Gastrocnemius medialis (tissue), 4 donors: ENCODE measurements at regions not wholly inside any gene's neighbourhood (a gene's known extent, or its start where the extent isn't known, plus 50 kb on each side); places are given as distances from the start of the nearest gene placed in this dataset.

Experiments
- ATAC-seq, 2 donors: fragments of 150-250 bp; one replicate each; pipeline ENCODE4 v1.9.1; 2016
- DNase-seq, 2 donors: peaks; one replicate each; pipeline ENCODE4 v3.0.0-alpha.2; 2019
- H3K27ac ChIP-seq, 4 donors: fragments of 200-600 bp; sonication (generic); 1 replicate in 1 of 4; 2 replicates in 3 of 4; pipeline ENCODE4 v1.5.1; 2016 to 2018; ENCODE audit warnings: mild to moderate bottlenecking in 2 of 4, moderate library complexity in 1 of 4
- H3K27me3 ChIP-seq, 3 donors: fragments of 200-600 bp; sonication (generic) in 2 of 3; 1 replicate in 1 of 3; 2 replicates in 2 of 3; pipeline versions ENCODE4 v1.5.1 to v1.6.0; 2016 to 2019; ENCODE audit warnings: mild to moderate bottlenecking in 1 of 3, moderate library complexity in 1 of 3
- H3K36me3 ChIP-seq, 2 donors: fragments of 200-600 bp; sonication (generic) in 1 of 2; one replicate each; pipeline ENCODE4 v1.5.1; 2017 to 2018
- H3K4me1 ChIP-seq, 2 donors: fragments of 200-600 bp; sonication (generic) in 1 of 2; one replicate each; pipeline ENCODE4 v1.5.1; 2016 to 2017; ENCODE audit warnings: mild to moderate bottlenecking in 2 of 2
- H3K4me3 ChIP-seq, 4 donors: fragments of 200-600 bp; sonication (generic) in 3 of 4; 1 replicate in 1 of 4; 2 replicates in 3 of 4; pipeline ENCODE4 v1.5.1; 2016 to 2019; ENCODE audit warnings: mild to moderate bottlenecking in 2 of 4
- H3K9me3 ChIP-seq, 3 donors: fragments of 200-600 bp; sonication (generic) in 2 of 3; 1 replicate in 1 of 3; 2 replicates in 2 of 3; pipeline ENCODE4 v1.5.1; 2016 to 2019
- CTCF ChIP-seq, 5 experiments: fragments of 450-650 bp in 3 of 5; fragments of 200-600 bp in 2 of 5; sonication (generic) in 2 of 5; IDR thresholded peaks in 4 of 5; conservative IDR thresholded peaks in 1 of 5; 1 replicate in 4 of 5; 2 replicates in 1 of 5; pipeline ENCODE4 v1.5.1; 2016 to 2019; ENCODE audit warnings: antibody characterized with exemption in 5 of 5, mild to moderate bottlenecking in 3 of 5, moderate library complexity in 3 of 5
- POLR2A ChIP-seq, 2 donors: fragments of 450-650 bp; IDR thresholded peaks; one replicate each; pipeline ENCODE4 v1.6.1; 2017; ENCODE audit warnings: antibody characterized with exemption in 2 of 2, mild to moderate bottlenecking in 2 of 2, moderate library complexity in 2 of 2
- in situ Hi-C, 4 donors: fragments of 200-750 bp; cut with MboI; loops; one replicate each; pipeline versions ENCODE4 v1.15.0 to v1.8.0; 2017; ENCODE audit warnings: low sequenced_read_pairs in 4 of 4
- intact Hi-C: fragments of 100-400 bp; cut with DNase I; formaldehyde crosslinking; loops from one replicate; pipeline ENCODE4 v1.15.1; 2023; ENCODE audit warnings: low total_unique reads

- no peak for ATAC-seq
- peaks cover 0 to 2% (median 0%) of the 10 kb centered on the region in 3 donors for H3K27me3 ChIP-seq
- in situ Hi-C loops = no loop called here
- TF ChIP-seq CTCF (IDR thresholded peaks at IDR 0.05 in 4 of 5, conservative IDR thresholded peaks at IDR 0.05 in 1 of 5) = no peak
- TF ChIP-seq POLR2A (IDR thresholded peaks at IDR 0.05) = no peak
- DNase-seq = no peak
- H3K36me3 ChIP-seq = no peaks in the 10 kb centered on the region
- H3K27ac ChIP-seq = no peak overlapping the region
- H3K4me3 ChIP-seq = no peak overlapping the region
- intact Hi-C loops = loop anchor here (2.0 kb wide), 1 partner anchor 42 kb away; no protein-coding TSS in a partner anchor
- H3K9me3 ChIP-seq = no peaks in the 10 kb centered on the region
- H3K4me1 ChIP-seq = no peaks in the 10 kb centered on the region
These were observed 120.2 kb upstream of the SLC25A48 start for GRCh38 chr5:135714126-135714894.

GRCh38 chr5:135713161-135713915 lies 121.1 kb upstream of the SLC25A48 start:
- intact Hi-C loops = no loop called here
- TF ChIP-seq POLR2A (IDR thresholded peaks at IDR 0.05) (no peak), CTCF (IDR thresholded peaks at IDR 0.05 in 4 of 5, conservative IDR thresholded peaks at IDR 0.05 in 1 of 5) (no peak)

GRCh38 chr5:135711911-135712310 lies 122.6 kb upstream of the SLC25A48 start:
- DNase-seq = no peak

More at GRCh38 chr5:135713161-135713915, 121.1 kb upstream of the SLC25A48 start:
- Histone ChIP-seq H3K4me1 (no peaks in the 10 kb centered on the region), H3K9me3 (no peaks in the 10 kb centered on the region), H3K27me3 (peaks cover 0 to 2% (median 0%) of the 10 kb centered on the region in 3 donors), H3K4me3 (no peak overlapping the region), H3K36me3 (no peaks in the 10 kb centered on the region), H3K27ac (no peak overlapping the region)
- DNase-seq (no peak), ATAC-seq (no peak)
- in situ Hi-C loops = no loop called here

GRCh38 chr5:135710045-135710675 lies 124.3 kb upstream of the SLC25A48 start:
- no peaks in the 10 kb centered on the region for H3K9me3 ChIP-seq
- H3K36me3 ChIP-seq = no peaks in the 10 kb centered on the region
- intact Hi-C loops = no loop called here
- in situ Hi-C loops = no loop called here
- DNase-seq (no peak), ATAC-seq (no peak)
- H3K27ac ChIP-seq = no peak overlapping the region
- H3K4me1 ChIP-seq = no peaks in the 10 kb centered on the region
- H3K4me3 ChIP-seq = no peak overlapping the region
- peaks cover 0 to 2% (median 0%) of the 10 kb centered on the region in 3 donors for H3K27me3 ChIP-seq
- TF ChIP-seq POLR2A (IDR thresholded peaks at IDR 0.05) (no peak), CTCF (IDR thresholded peaks at IDR 0.05 in 4 of 5, conservative IDR thresholded peaks at IDR 0.05 in 1 of 5) (no peak)

More at GRCh38 chr5:135711911-135712310, 122.6 kb upstream of the SLC25A48 start:
- TF ChIP-seq CTCF (IDR thresholded peaks at IDR 0.05 in 4 of 5, conservative IDR thresholded peaks at IDR 0.05 in 1 of 5) (no peak), POLR2A (IDR thresholded peaks at IDR 0.05) (no peak)
- Histone ChIP-seq H3K27me3 (peaks cover 0 to 2% (median 0%) of the 10 kb centered on the region in 3 donors), H3K4me1 (no peaks in the 10 kb centered on the region), H3K4me3 (no peak overlapping the region), H3K27ac (no peak overlapping the region), H3K36me3 (no peaks in the 10 kb centered on the region), H3K9me3 (no peaks in the 10 kb centered on the region)
- intact Hi-C loops (no loop called here), in situ Hi-C loops (no loop called here)
- no peak for ATAC-seq
